ENCODE measurements at regions not wholly inside any gene's neighbourhood (a gene's known extent, or its start where the extent isn't known, plus 50 kb on each side); places are given as distances from the start of the nearest gene placed in this dataset.

DNA sequence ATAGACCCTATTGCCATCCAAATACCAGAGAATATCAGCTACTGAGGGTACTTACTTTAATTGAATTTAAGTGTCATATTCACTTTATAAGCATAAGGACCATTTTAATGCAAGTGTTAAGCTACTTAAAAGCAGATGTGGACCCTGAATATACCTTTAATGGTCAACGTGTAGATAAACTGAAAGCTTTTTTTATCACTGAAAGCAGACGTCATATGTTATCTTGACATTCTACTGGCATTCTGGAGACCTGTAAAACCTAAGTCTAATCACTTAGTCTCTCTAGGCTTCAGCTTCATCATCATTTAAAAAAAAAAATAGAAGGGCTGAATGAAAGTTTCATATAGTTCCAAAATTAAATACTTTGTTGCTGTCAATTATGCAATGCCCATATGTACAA is 116.5 kb downstream of the ELAPOR2 start:
- no peak for DNase-seq

GRCh38 chr7:86942081-86942480 is 117.4 kb downstream of the ELAPOR2 start:
- DNase-seq = no peak

DNA sequence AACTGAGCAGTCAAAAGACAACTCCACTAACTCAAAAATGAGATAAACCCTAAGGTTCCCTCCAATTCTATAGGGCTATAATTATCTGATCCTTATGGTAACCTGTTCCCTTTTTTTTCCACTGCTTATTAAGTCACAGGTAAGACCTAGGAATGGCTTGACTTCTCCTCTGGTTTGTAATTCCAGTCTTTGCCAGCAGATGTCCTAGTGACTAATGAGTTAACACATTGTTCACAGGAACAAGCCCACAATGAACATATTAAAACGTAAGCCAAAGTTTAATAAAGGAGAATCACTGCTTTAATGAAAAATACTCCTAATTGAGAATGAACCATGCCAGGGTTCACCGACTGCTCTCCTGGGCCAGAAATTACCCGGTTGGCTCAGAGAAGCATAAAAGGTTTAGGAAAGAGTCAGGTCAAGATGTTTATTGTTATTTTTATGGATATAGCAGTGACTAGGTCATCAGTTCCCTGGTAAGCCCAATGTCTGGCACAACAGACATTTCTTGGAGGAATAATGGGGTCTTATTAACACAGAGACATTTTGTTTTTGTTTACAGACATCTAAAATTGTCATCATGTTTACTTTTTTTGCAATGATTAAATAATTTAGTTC is 120.1 kb downstream of the ELAPOR2 start:
- peak; percentile 20 for DNase-seq

- DNase-seq = no peak
Measured at GRCh38 chr7:86937363-86937878, 122.0 kb downstream of the ELAPOR2 start.

DNA sequence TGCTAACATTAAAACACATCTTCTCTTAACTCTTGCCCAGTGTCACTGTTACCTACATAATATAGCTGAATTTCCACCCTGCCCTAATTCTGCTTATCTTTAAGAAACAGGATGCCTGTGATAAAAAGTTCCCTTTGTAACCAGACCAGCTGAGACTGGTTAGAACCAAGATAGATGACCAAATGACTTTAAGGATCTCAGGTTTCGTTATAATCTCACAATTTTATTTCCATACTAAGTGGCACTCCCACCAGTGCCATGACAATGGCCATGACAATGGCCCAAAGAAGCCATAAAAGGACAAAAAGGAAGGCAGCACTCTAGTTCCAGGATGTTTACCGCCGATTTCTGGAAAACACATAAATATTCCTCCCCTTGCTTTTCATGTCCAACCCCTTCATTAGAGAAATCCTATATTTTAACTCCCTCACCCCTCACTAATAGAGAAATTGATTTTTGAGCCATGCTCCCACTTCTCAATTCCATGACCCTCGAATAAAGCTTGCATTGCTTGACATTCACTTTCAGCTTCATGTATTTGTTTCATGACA is 126.1 kb downstream of the ELAPOR2 start:
- no peak for DNase-seq

DNA sequence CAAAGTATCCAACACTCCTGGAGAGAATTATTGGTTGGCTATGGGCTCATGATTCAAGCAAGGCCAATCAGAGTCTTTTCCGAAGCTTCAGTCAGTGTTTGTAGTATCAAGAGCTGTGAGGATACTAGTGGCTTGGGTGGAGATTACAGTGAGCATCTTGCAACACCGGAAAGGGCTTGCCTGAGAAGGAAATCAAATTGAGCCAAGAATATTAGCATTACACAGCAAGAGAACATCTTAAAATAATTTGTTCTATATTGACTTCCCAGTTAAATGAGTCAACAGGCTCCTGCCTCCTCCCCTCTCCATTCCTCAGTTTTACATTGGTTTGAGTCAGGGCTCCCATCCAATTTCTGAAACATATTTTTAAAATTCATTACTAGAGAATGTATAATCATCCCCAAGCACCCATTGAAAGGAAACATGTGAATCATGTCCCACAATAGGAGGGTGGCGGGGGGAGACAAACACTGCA is 127.4 kb downstream of the ELAPOR2 start:
- peak; percentile 21 for DNase-seq

DNA sequence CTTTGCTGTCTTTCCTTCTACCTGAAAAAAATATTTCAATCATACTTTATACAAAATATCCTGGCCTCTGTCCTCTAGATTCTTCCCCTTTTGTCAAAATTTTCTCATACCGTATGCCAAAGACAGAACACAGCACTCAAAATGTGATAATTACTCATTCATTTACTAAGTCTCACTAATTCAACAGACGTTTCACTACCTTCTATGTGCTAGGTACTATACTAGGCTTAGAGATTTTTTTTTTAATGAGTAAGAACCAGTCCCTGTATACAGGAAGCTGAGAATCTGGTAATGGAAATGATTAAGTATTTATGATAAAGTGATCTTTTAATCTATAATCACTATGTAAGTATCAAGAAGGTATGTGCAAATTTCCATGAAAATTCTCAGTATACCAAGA is 128.0 kb downstream of the ELAPOR2 start:
- no peak for DNase-seq

GRCh38 chr7:86930554-86931307 is 128.7 kb downstream of the ELAPOR2 start:
- DNase-seq = no peak

DNA sequence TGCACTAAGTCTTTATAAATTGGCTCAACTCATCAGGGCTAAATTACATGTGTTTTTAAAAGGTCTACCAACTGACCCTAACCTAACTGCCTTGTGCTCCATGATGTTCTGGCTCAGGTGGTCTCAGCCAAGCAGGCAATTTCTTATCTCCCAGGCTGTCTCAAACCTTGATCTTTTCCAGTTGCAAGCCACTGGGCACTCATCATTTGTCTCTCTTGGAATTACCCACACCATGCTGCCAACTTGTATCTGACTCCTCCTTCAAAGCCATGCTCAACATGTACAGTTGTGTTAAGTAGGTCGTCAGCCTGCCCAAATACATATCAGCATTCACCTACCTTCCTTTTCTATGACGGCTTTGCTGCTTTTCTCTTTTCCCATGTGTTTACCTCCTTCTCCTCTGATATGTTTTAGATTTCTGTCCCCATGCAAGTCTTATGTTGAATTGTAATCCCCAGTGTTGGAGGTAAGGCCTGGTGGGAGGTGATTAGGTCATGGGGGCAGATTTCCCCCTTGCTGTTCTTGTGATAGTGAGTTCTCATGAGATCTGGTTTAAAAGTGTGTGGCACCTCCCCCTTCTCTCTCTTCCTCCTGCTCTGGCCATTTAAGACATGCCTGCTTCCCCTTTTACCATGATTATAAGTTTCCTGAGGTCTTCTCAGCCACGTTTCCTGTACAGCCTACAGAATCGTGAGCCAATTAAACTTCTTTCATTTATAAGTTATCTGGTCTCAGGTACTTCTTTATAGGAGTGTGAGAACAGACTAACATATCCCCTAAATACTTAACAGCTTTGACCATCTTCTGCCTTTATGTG is 130.0 kb downstream of the ELAPOR2 start:
- DNase-seq = no peak

DNA sequence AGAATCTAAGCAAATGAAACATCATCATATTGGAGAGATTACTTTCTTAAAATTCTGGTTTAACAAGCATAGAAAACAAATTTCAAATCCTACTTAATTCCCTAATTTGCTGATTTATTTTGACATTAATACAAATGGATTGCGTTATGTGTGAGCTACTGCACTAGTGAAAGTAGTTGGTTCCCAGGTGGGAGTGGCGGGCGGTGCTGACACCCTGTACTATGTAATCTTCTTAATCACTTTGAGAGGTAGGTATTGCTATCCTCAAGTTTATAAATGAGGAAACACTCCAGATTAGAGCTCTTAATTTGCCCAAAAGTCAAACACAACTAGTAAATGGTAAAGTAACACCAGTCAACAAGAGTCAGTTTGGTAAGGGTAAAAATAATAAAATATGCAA is 131.1 kb downstream of the ELAPOR2 start:
- no peak for DNase-seq

GRCh38 chr7:86926732-86927131 is 132.7 kb downstream of the ELAPOR2 start:
- DNase-seq = peak; percentile 17

GRCh38 chr7:86925221-86925620 is 134.2 kb downstream of the ELAPOR2 start:
- DNase-seq = no peak

- no peak for DNase-seq
Measured at GRCh38 chr7:86923527-86923926, 135.9 kb downstream of the ELAPOR2 start.

DNA sequence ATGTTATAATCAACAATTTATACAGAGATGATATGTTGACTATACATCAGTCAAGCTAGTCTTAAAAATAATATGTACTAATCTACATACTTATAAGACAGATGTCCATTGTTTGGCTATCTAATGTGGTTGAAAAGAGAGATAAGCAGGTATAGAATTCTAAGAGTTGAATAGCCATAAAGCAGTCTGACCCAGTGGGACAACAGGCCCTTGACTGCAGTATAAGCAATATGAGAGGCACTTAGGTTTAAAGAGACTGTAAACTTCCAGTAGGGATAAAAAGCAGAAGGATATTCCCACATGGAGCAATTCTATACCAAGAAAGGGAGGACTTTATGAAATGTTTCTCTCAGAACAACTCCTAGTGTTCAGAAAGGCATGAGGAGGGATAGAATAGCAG is 139.3 kb downstream of the ELAPOR2 start:
- no peak for DNase-seq

DNA sequence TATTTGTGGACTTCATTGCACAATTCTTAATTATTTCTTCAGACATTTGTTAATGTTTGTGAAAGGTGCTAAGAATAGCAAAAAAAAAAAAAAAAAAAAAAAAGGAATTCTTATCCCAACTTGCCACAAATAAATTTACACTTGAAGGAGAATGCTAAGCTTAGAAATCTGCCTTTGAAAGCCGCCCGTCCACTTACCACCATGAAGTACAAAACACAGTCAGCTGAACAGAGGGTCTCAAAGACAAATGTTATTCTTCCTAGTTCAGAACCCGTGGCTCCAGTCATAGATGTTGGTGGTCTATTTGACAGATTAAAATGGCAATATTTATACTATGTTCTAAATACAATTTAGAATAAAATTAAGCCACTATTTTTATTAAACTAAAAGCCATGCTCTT is 141.2 kb downstream of the ELAPOR2 start:
- no peak for DNase-seq

- DNase-seq = no peak
Measured at GRCh38 chr7:86916277-86916825, 143.1 kb downstream of the ELAPOR2 start.

GRCh38 chr7:86914551-86914950 is 144.9 kb downstream of the ELAPOR2 start:
- no peak for DNase-seq
